ENCODE measurements at regions not wholly inside any gene's neighbourhood (a gene's known extent, or its start where the extent isn't known, plus 50 kb on each side); places are given as distances from the start of the nearest gene placed in this dataset.
"Not testable (repeated sequence)": the region's sequence is repeated elsewhere in the genome, so short reads cannot be mapped to it uniquely, and the experiment has no call there.

DNA sequence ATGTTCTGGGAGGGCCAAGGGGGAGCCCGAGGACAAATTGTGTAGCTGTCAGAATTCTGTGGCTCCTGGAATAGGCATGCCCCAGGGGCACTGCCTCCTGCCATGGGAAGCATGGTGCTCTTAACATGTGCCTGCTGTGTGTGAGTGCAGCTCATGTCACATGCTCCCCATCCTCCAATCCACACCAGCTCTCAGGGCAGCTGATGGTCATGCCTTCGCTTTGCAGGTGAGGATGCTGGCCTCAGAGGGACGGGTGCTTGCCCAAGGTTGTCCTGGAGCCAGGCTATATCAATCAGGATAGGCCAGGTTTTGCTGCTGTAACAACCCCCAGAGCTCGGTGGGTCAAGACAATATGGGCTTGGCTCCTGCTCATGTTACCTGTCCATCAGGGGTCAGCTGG is 303.4 kb downstream of the RPS24 start:
- DNase-seq (ENCODE audit: low read depth) = no peak
- Histone ChIP-seq H3K9me3 (ENCODE audit: control insufficient read depth, low read length) (no peaks in the 10 kb centered on the region), H3K4me3 (ENCODE audit: low read length) (no peak overlapping the region), H3K27me3 (replicated peaks; ENCODE audit: control insufficient read depth, insufficient read depth, low read length) (no peaks in the 10 kb centered on the region), H3K9ac (ENCODE audit: low read length) (no peak overlapping the region), H3K36me3 (ENCODE audit: control insufficient read depth, insufficient read depth, low read length, severe bottlenecking) (no peaks in the 10 kb centered on the region), H3K4me1 (ENCODE audit: control insufficient read depth, insufficient read depth, low read length) (peaks cover 49% of the 10 kb centered on the region)

- no peak overlapping the region for H3K9ac ChIP-seq (ENCODE audit: low read length)
- no peaks in the 10 kb centered on the region for H3K27me3 ChIP-seq (replicated peaks; ENCODE audit: control insufficient read depth, insufficient read depth, low read length)
- no peak overlapping the region for H3K4me3 ChIP-seq (ENCODE audit: low read length)
- H3K4me1 ChIP-seq (ENCODE audit: control insufficient read depth, insufficient read depth, low read length) = peaks cover 45% of the 10 kb centered on the region
- H3K36me3 ChIP-seq (ENCODE audit: control insufficient read depth, insufficient read depth, low read length, severe bottlenecking) = no peaks in the 10 kb centered on the region
- DNase-seq (ENCODE audit: low read depth) = no peak
- no peaks in the 10 kb centered on the region for H3K9me3 ChIP-seq (ENCODE audit: control insufficient read depth, low read length)
Measured at GRCh38 chr10:78337646-78338391, 304.2 kb downstream of the RPS24 start.

DNA sequence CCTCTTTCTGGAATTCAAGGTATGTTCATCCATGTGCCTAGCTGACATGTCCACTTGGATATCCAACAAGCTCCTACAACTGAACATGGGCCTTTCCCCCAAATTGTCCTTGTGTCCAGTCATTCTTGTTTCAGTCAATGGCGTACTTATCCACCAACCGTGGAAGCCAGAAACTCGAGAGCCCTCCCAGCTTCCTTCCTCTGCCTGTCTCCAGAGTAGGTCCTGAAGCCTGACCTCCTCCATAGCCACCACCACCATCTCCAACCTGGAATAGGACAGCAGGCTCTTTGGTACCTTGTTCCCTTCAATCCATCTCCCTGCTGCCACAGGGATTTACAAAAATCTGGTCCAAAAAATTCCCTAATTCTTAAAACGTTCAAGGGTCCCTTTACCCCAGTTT is 305.1 kb downstream of the RPS24 start:
- no peaks in the 10 kb centered on the region for H3K36me3 ChIP-seq (ENCODE audit: control insufficient read depth, insufficient read depth, low read length, severe bottlenecking)
- H3K9me3 ChIP-seq (ENCODE audit: control insufficient read depth, low read length) = no peaks in the 10 kb centered on the region
- H3K9ac ChIP-seq (ENCODE audit: low read length) = no peak overlapping the region
- DNase-seq (ENCODE audit: low read depth) = no peak
- H3K4me1 ChIP-seq (ENCODE audit: control insufficient read depth, insufficient read depth, low read length) = peaks cover 45% of the 10 kb centered on the region
- no peak overlapping the region for H3K4me3 ChIP-seq (ENCODE audit: low read length)
- no peaks in the 10 kb centered on the region for H3K27me3 ChIP-seq (replicated peaks; ENCODE audit: control insufficient read depth, insufficient read depth, low read length)

- no peaks in the 10 kb centered on the region for H3K27me3 ChIP-seq (replicated peaks; ENCODE audit: control insufficient read depth, insufficient read depth, low read length)
- H3K4me3 ChIP-seq (ENCODE audit: low read length) = no peak overlapping the region
- H3K9ac ChIP-seq (ENCODE audit: low read length) = no peak overlapping the region
- no peaks in the 10 kb centered on the region for H3K9me3 ChIP-seq (ENCODE audit: control insufficient read depth, low read length)
- peaks cover 45% of the 10 kb centered on the region for H3K4me1 ChIP-seq (ENCODE audit: control insufficient read depth, insufficient read depth, low read length)
- H3K36me3 ChIP-seq (ENCODE audit: control insufficient read depth, insufficient read depth, low read length, severe bottlenecking) = no peaks in the 10 kb centered on the region
- DNase-seq (ENCODE audit: low read depth) = no peak
Measured at GRCh38 chr10:78339251-78339650, 305.6 kb downstream of the RPS24 start.

DNA sequence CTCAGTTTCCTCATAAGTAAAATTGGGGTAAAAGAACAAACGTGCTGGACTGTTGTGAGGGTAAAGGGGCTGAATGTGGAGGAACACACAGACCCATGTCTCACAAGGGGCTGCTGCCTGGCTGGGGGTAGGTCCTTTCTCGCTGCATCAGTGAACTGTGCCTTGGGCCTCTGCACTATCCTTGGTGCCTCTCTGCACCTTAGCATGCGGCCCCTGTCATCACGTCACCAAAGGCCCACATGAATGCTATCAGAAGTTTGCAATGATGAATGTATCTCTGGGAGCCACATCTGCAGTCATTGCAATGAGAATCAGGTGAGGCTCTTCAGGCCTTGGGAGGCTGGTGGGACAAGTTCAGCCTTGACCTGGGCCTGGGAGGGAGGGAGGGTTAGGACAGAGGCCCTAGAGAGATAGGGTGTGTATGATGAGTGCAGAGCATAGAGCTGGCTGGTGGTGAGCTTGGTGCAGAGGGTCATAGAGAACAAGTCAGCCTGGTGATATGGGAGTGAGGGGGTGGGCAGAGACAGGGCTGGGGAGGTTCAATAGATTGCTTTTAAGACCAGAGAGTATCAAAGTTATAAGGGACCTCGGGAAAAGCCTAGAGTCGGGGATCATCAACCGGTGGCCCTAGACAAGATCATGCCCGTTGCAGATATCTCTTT is 308.4 kb downstream of the RPS24 start:
- Histone ChIP-seq H3K4me1 (ENCODE audit: control insufficient read depth, insufficient read depth, low read length) (peaks cover 23% of the 10 kb centered on the region), H3K9me3 (ENCODE audit: control insufficient read depth, low read length) (no peaks in the 10 kb centered on the region), H3K27me3 (replicated peaks; ENCODE audit: control insufficient read depth, insufficient read depth, low read length) (no peaks in the 10 kb centered on the region), H3K4me3 (ENCODE audit: low read length) (no peak overlapping the region), H3K36me3 (ENCODE audit: control insufficient read depth, insufficient read depth, low read length, severe bottlenecking) (no peaks in the 10 kb centered on the region), H3K9ac (ENCODE audit: low read length) (no peak overlapping the region)
- DNase-seq (ENCODE audit: low read depth) = no peak

DNA sequence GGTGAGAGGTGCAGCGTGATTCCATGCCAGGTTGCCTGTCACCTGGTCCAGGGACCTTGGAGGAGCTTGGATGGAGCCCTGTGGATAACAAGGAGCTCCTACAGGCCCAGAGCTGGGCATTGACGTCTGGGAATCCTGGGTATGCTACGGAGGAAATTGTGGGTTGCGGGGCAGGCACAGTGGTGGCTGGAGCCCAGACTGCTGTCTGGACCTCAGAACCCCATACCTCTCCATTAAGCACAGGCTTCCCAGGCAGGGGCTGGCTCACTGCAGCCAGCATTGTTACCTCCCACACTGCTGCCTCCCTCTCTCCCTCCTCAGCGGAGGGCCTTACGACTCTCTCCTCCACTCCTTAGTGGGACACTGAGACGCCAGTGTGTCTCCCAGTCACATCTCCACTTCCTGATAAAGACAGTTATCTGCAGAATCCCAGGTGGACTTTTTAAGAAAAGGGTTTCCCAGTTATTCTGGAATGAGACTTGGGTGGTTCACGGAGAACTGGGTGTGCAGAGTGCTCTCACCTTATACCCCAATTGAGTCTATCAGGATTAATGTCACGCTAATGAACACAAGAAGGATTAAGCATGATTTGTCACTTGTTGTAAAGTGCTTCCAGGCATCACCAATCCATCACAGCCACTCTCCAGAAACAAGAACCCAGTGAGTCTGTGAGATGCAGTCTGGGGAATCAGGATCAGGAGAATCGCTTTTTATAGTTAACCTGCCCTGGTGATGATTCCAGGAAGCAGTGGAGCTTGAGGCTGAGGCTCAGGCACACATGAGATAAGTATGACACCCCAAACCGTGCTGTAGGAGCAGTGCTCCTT is 309.4 kb downstream of the RPS24 start:
- Histone ChIP-seq H3K36me3 (ENCODE audit: control insufficient read depth, insufficient read depth, low read length, severe bottlenecking) (no peaks in the 10 kb centered on the region), H3K27me3 (replicated peaks; ENCODE audit: control insufficient read depth, insufficient read depth, low read length) (no peaks in the 10 kb centered on the region), H3K9ac (ENCODE audit: low read length) (no peak overlapping the region), H3K4me3 (ENCODE audit: low read length) (no peak overlapping the region), H3K4me1 (ENCODE audit: control insufficient read depth, insufficient read depth, low read length) (peaks cover 17% of the 10 kb centered on the region), H3K9me3 (ENCODE audit: control insufficient read depth, low read length) (no peaks in the 10 kb centered on the region)
- no peak for DNase-seq (ENCODE audit: low read depth)

DNA sequence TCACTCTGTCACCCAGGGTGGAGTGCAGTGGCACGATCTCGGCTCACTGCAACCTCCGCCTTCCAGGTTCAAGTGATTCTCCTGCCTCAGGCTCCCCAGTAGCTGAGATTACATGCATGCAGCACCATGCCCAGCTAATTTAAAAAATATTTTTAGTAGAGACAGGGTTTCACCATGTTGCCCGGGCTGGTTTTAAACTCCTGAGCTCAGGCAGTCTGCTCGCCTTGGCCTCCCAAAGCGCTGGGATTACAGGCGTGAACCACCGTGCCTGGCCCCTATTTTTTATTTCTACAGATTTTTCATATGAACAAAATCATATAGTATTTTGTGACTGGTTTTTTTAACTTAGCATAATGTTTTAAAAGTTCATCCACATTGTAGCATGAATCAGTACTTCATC is 310.6 kb downstream of the RPS24 start:
- not testable (repeated sequence) for H3K36me3 ChIP-seq (ENCODE audit: control insufficient read depth, insufficient read depth, low read length, severe bottlenecking); DNase-seq (ENCODE audit: low read depth); H3K4me3 ChIP-seq (ENCODE audit: low read length); H3K9me3 ChIP-seq (ENCODE audit: control insufficient read depth, low read length); H3K4me1 ChIP-seq (ENCODE audit: control insufficient read depth, insufficient read depth, low read length); H3K27me3 ChIP-seq (replicated peaks; ENCODE audit: control insufficient read depth, insufficient read depth, low read length); H3K9ac ChIP-seq (ENCODE audit: low read length)

- not testable (repeated sequence) for H3K9me3 ChIP-seq (ENCODE audit: control insufficient read depth, low read length); H3K4me1 ChIP-seq (ENCODE audit: control insufficient read depth, insufficient read depth, low read length); H3K4me3 ChIP-seq (ENCODE audit: low read length); H3K36me3 ChIP-seq (ENCODE audit: control insufficient read depth, insufficient read depth, low read length, severe bottlenecking); H3K27me3 ChIP-seq (replicated peaks; ENCODE audit: control insufficient read depth, insufficient read depth, low read length); H3K9ac ChIP-seq (ENCODE audit: low read length); DNase-seq (ENCODE audit: low read depth)
Measured at GRCh38 chr10:78345515-78345914, 311.9 kb downstream of the RPS24 start.

DNA sequence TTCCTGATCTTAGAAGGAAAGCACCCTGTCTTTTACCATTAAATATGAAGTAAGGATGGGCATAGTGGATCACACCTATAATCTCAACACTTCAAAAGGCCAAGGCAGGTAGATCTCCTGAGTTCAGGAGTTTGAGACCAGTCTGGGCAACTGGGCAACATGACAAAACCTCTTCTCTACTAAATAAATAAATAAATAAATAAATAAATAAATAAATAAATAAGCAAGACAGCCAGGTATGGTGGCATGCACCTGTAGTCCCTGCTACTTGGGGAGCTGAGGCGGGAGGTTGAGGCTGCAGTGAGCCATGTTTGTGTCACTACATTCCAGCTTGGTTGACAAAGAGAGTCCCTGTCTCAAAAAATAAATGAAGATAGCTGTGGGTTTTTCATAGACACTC is 313.1 kb downstream of the RPS24 start:
- DNase-seq (ENCODE audit: low read depth) = no peak
- H3K4me1 ChIP-seq (ENCODE audit: control insufficient read depth, insufficient read depth, low read length) = no peaks in the 10 kb centered on the region
- no peaks in the 10 kb centered on the region for H3K27me3 ChIP-seq (replicated peaks; ENCODE audit: control insufficient read depth, insufficient read depth, low read length)
- no peak overlapping the region for H3K4me3 ChIP-seq (ENCODE audit: low read length)
- no peaks in the 10 kb centered on the region for H3K36me3 ChIP-seq (ENCODE audit: control insufficient read depth, insufficient read depth, low read length, severe bottlenecking)
- H3K9me3 ChIP-seq (ENCODE audit: control insufficient read depth, low read length) = no peaks in the 10 kb centered on the region
- no peak overlapping the region for H3K9ac ChIP-seq (ENCODE audit: low read length)

GRCh38 chr10:78348411-78349164 is 314.9 kb downstream of the RPS24 start:
- H3K9me3 ChIP-seq (ENCODE audit: control insufficient read depth, low read length) = no peaks in the 10 kb centered on the region
- H3K9ac ChIP-seq (ENCODE audit: low read length) = no peak overlapping the region
- no peaks in the 10 kb centered on the region for H3K36me3 ChIP-seq (ENCODE audit: control insufficient read depth, insufficient read depth, low read length, severe bottlenecking)
- H3K4me1 ChIP-seq (ENCODE audit: control insufficient read depth, insufficient read depth, low read length) = no peaks in the 10 kb centered on the region
- H3K4me3 ChIP-seq (ENCODE audit: low read length) = no peak overlapping the region
- no peaks in the 10 kb centered on the region for H3K27me3 ChIP-seq (replicated peaks; ENCODE audit: control insufficient read depth, insufficient read depth, low read length)
- no peak for DNase-seq (ENCODE audit: low read depth)

DNA sequence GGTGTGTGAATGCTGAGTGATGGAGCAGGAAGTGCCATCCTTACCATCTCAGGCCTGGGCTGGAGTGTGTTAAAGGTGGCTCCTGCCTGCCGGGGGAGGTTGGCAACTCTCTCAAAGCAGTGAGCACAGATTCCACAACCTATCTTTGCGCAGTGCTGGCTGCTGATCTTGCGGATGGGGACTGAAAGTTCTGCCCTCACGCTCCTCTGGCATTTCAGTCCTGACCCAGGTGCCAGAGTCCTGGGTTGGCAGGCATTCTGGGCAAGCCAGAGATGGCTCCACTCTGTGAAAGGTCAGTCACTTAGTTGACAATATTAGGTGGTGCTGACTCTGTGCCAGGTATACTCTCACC is 315.5 kb downstream of the RPS24 start:
- Histone ChIP-seq H3K9ac (ENCODE audit: low read length) (no peak overlapping the region), H3K4me3 (ENCODE audit: low read length) (no peak overlapping the region), H3K4me1 (ENCODE audit: control insufficient read depth, insufficient read depth, low read length) (no peaks in the 10 kb centered on the region), H3K9me3 (ENCODE audit: control insufficient read depth, low read length) (no peaks in the 10 kb centered on the region), H3K36me3 (ENCODE audit: control insufficient read depth, insufficient read depth, low read length, severe bottlenecking) (no peaks in the 10 kb centered on the region), H3K27me3 (replicated peaks; ENCODE audit: control insufficient read depth, insufficient read depth, low read length) (no peaks in the 10 kb centered on the region)
- no peak for DNase-seq (ENCODE audit: low read depth)
